Activated naive CD4-positive, alpha-beta T cell treated with anti-CD3 and anti-CD28 coated beads, Interleukin-2, amount 10 ng/mL, durations not matched to agents 7 days and 5 days (primary cell): ENCODE measurements at regions not wholly inside any gene's neighbourhood (a gene's known extent, or its start where the extent isn't known, plus 50 kb on each side); places are given as distances from the start of the nearest gene placed in this dataset.
"Not testable (repeated sequence)": the region's sequence is repeated elsewhere in the genome, so short reads cannot be mapped to it uniquely, and the experiment has no call there.

Source experiments
- CTCF ChIA-PET: fragments of 350-600 bp; sonication (Branson Sonifier 250); formaldehyde crosslinking; loops from one replicate; lab custom pipeline; 2021; ENCODE audit warnings: antibody characterized with exemption; lab: Charles Lee
- DNase-seq: peaks from one replicate; pipeline ENCODE4 v3.0.0-alpha.2; 2020
- H3K27ac Mint-ChIP-seq: one replicate; pipeline ENCODE4 v1.8.0; 2021; ENCODE audit warnings: mild to moderate bottlenecking, moderate library complexity, mixed read lengths
- H3K27me3 Mint-ChIP-seq: one replicate; pipeline ENCODE4 v1.8.0; 2021; ENCODE audit warnings: mild to moderate bottlenecking, mixed read lengths
- H3K36me3 Mint-ChIP-seq: one replicate; pipeline ENCODE4 v1.8.0; 2021; ENCODE audit warnings: mixed read lengths
- H3K4me1 Mint-ChIP-seq: one replicate; pipeline ENCODE4 v1.8.0; 2021; ENCODE audit warnings: mixed read lengths
- H3K4me3 Mint-ChIP-seq: one replicate; pipeline ENCODE4 v1.8.0; 2021; ENCODE audit warnings: mild to moderate bottlenecking, moderate library complexity, mixed read lengths
- H3K9me3 Mint-ChIP-seq: one replicate; pipeline ENCODE4 v1.8.0; 2021; ENCODE audit warnings: mixed read lengths

DNA sequence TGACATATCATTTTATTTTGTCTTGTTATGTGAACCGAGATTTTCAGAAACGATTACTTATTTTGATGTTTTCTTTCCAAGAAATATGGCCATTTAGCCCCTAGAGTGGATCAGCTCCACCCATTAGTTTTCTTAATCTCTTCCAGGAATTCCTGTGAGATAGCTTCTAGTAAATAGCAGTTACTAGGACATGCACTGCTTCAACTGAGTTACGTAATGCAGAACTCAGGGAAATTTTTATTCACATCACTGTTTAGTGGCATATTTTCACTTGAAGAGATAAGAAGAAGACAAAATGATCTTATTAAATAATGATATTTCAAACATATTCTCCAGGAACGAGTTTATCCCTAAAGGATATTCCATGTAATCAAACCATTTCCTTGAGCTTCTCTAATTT is 573.5 kb upstream of the CNTNAP5 start:
- no peaks in the 10 kb centered on the region for H3K4me1 Mint-ChIP-seq
- H3K36me3 Mint-ChIP-seq: no peaks in the 10 kb centered on the region
- H3K4me3 Mint-ChIP-seq: no peak overlapping the region
- H3K27ac Mint-ChIP-seq: no peak overlapping the region
- CTCF ChIA-PET: no interaction called here
- DNase-seq: no peak
- no peaks in the 10 kb centered on the region for H3K27me3 Mint-ChIP-seq
- H3K9me3 Mint-ChIP-seq: peaks cover 14% of the 10 kb centered on the region

DNA sequence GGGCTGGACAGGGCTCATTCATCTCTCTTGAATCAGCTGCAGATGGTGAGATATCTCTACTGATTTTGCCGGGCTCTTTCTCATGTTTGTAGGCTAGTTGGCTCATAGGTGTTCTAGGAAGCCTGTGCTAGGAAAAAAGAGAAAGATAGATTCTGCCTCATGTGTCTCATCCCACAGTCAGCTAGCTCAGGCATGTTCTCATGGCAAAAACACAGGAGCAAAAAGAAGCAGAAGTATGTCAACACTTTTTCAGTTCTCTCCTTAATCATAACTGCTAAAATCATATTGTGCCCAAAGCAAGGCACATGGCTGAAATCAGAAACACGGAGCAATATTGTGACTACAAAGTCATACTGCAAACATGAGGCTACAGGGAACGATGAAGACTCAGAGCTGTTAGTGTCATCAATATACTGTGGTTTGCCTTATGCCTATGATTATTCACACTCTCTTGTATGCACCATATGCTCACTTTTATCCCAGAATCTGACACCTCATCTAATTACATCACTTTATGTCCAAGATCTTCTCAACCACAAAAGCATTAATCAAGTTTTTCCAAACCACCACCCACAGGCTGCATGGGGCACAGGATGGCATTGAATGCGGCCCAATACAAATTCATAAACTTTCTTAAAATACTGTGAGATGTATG is 571.9 kb upstream of the CNTNAP5 start:
- H3K27me3 Mint-ChIP-seq: no peaks in the 10 kb centered on the region
- no peaks in the 10 kb centered on the region for H3K36me3 Mint-ChIP-seq
- H3K4me1 Mint-ChIP-seq: no peaks in the 10 kb centered on the region
- CTCF ChIA-PET: no interaction called here
- no peak overlapping the region for H3K27ac Mint-ChIP-seq
- DNase-seq: no peak
- H3K9me3 Mint-ChIP-seq: peaks cover 14% of the 10 kb centered on the region
- no peak overlapping the region for H3K4me3 Mint-ChIP-seq

DNA sequence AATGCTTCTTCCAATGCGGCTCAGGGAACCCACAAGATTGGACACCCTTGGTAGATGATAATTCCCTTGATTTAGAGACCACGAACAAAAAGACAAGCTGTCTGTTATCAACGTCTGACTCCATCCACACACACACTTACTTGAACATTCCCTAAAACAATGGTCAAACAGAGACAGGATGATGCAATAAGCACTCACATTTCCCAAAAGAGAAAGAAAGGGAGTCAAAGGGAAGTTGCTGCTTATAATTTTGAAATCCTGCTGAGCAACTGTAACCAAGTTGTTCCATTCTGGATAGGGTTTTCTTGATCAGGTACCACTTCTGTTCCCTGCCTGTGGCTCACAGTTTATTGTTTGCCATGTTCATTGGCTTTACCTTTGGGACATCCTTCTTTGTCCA is 571.3 kb upstream of the CNTNAP5 start:
- Mint-ChIP-seq H3K4me1 (no peaks in the 10 kb centered on the region), H3K36me3 (no peaks in the 10 kb centered on the region), H3K9me3 (peaks cover 14% of the 10 kb centered on the region), H3K27me3 (no peaks in the 10 kb centered on the region), H3K4me3 (no peak overlapping the region), H3K27ac (no peak overlapping the region)
- DNase-seq: no peak
- CTCF ChIA-PET: no interaction called here

DNA sequence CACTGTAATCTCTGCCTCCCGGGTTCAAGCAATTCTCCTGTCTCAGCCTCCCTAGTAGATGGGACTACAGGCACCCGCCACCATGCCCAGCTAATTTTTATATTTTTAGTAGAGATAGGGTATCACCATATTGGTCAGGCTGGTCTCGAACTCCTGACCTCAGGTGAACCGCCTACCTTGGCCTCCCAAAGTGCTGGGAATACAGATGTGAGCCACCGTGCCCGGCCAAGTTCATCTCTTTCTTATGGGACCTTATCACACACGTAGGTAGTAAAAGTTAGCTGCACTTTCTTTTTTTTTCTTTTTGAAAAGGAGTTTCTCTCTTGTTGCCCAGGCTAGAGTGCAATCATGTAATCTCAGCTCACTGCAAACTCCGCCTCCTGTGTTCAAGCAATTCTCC is 569.9 kb upstream of the CNTNAP5 start:
- H3K27me3 Mint-ChIP-seq, CTCF ChIA-PET, H3K36me3 Mint-ChIP-seq, DNase-seq, H3K4me3 Mint-ChIP-seq, H3K27ac Mint-ChIP-seq, H3K4me1 Mint-ChIP-seq: not testable (repeated sequence)
- peaks cover 14% of the 10 kb centered on the region for H3K9me3 Mint-ChIP-seq

DNA sequence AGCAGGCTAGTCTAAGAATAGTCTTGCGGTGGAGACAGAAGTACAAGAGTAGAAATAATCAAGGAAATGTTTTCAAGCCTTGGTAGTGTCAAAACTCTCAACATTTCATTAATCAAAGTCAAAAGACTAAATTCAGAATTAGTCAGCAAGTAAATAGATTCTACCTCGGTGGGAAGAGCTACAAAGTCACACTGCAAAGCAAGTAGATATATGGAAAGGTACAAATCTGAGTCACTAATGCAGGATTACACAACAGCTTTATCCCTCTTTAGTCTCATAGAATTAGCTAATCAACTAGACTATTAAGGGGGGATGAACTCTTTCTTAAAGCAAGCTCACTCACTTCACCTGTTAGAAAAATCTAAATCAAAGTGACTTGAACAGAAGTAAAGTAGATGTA is 568.7 kb upstream of the CNTNAP5 start:
- Mint-ChIP-seq H3K4me3 (no peak overlapping the region), H3K9me3 (peaks cover 14% of the 10 kb centered on the region), H3K36me3 (no peaks in the 10 kb centered on the region), H3K4me1 (no peaks in the 10 kb centered on the region), H3K27me3 (no peaks in the 10 kb centered on the region), H3K27ac (no peak overlapping the region)
- no peak for DNase-seq
- CTCF ChIA-PET: no interaction called here

DNA sequence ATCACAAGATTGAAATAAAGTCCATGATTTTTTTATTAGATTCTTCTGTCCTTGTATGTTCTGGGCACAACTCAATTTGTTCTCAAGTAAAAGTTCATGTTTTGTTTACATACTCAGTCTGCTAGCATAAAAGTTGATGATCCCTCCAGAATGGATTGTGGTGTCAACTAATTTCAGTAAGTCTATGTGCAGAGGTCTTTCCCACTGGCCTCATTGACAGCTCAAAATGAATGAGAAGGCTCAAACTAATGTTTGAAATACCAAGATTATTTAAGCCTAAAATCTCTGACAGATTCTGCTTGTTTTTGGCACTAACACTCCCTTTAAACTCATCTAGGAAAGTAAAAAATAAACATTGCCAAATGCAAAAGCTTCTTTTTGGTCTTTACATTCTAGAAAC is 561.2 kb upstream of the CNTNAP5 start:
- Mint-ChIP-seq H3K4me1 (no peaks in the 10 kb centered on the region), H3K27me3 (no peaks in the 10 kb centered on the region), H3K36me3 (no peaks in the 10 kb centered on the region), H3K9me3 (peaks cover 10% of the 10 kb centered on the region), H3K27ac (no peak overlapping the region), H3K4me3 (no peak overlapping the region)
- CTCF ChIA-PET: no interaction called here
- DNase-seq: no peak

DNA sequence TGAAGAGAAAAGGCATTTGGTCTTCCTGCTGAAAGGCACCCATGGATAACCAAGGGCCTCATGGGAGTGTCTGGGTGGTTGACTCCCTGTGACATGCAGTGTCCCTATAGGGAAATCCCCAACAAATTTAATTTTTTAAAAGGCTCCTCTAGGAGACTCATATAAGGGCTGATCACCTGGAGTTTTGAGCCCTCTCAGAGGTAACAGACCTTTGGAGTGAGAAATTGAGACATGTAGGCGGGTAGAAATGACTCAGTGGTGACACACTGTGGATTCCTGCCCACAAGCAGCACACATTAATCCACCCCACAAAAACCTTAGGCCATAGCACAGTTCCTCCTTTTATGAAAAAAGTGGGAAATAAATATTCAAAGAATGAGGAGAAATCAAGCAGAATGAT is 557.0 kb upstream of the CNTNAP5 start:
- Mint-ChIP-seq H3K27me3 (no peaks in the 10 kb centered on the region), H3K36me3 (no peaks in the 10 kb centered on the region), H3K9me3 (peaks cover 12% of the 10 kb centered on the region), H3K4me3 (no peak overlapping the region), H3K4me1 (no peaks in the 10 kb centered on the region), H3K27ac (no peak overlapping the region)
- CTCF ChIA-PET: no interaction called here
- no peak for DNase-seq

DNA sequence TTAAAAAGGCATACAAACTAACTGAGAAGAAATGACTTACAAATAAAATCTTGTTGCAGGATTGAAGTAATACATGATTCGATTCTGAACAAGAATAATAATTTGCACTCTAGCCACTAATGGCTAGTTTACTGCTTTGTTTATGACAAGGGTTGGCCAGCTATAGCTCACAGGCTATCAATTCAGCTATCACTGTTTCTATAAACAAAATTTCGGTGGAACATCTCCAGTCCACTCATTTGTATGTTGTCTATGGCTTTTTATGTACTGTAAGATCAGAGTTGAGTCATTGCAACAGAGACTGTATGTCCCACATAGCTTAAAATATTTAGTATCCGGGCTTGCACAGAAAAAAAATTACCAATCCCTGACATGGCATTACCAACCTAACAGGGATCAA is 543.7 kb upstream of the CNTNAP5 start:
- Mint-ChIP-seq H3K4me1 (no peaks in the 10 kb centered on the region), H3K27me3 (no peaks in the 10 kb centered on the region), H3K4me3 (no peak overlapping the region), H3K36me3 (no peaks in the 10 kb centered on the region), H3K9me3 (peaks cover 5% of the 10 kb centered on the region), H3K27ac (no peak overlapping the region)
- CTCF ChIA-PET: no interaction called here
- no peak for DNase-seq

DNA sequence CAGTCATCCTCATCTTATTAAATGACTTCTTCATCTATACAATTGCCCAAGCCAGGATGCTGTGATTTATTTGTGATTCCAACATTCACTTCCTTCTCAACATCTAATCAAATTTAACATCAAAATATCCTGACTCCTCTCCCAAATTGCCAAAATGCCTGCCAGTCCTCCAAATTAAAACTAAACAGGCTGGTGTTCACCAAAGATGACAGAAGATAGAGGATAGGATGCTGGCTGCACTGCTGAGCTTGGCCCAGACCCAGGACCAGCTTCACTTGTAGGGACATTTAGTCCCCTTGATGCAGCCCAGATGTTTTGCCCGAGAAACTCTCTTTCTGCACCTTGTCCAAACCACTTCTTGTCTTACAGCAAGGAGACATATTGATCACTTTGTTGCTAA is 540.0 kb upstream of the CNTNAP5 start:
- Mint-ChIP-seq H3K36me3 (no peaks in the 10 kb centered on the region), H3K4me3 (no peak overlapping the region), H3K27me3 (no peaks in the 10 kb centered on the region), H3K27ac (no peak overlapping the region), H3K9me3 (peaks cover 2% of the 10 kb centered on the region), H3K4me1 (no peaks in the 10 kb centered on the region)
- DNase-seq: no peak
- CTCF ChIA-PET: no interaction called here

DNA sequence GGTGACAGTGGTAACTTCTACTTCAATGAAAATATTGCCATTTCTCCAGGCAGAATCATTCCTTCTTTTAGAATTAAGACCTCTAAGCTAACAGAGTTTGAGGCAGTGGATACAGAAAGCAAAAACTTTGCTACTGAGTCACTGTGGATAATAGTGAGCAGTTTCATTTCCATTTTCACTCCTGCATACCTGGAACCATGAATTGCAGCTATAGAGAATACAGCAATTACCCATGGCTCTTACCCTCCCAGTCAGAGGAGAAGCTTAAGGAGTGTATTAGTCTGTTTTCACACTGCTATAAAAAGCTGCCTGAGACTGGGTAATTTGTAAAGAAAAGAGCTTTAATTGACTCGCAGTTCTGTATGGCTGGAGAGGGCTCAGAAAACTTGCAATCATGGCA is 531.4 kb upstream of the CNTNAP5 start:
- Mint-ChIP-seq H3K27ac (no peak overlapping the region), H3K36me3 (no peaks in the 10 kb centered on the region)
- no peak for DNase-seq

DNA sequence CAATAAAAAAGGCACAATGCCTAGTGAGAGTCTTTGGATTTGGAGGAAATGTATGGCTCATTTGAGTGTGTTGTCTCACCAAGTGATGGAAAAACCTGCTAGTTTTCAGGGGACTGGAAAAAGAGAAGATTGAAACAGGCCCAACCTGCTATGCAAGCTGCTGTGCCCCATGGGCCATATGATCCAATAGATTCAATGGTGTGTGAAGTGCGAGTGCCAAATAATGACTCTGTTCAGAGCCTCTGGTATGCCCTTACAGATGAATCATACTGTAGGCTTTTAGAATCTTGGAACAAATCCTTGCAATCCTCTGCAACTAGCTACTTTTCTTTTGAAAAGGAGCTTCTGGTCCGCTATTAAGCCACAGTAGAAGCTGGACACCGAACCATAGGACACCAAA is 529.8 kb upstream of the CNTNAP5 start:
- DNase-seq: no peak
- Mint-ChIP-seq H3K27ac (no peak overlapping the region), H3K4me3 (no peak overlapping the region), H3K36me3 (no peaks in the 10 kb centered on the region), H3K4me1 (no peaks in the 10 kb centered on the region), H3K27me3 (no peaks in the 10 kb centered on the region), H3K9me3 (peaks cover 22% of the 10 kb centered on the region)
- CTCF ChIA-PET: no interaction called here

More for the DNA sequence above, 531.4 kb upstream of the CNTNAP5 start:
- H3K4me1 Mint-ChIP-seq: no peaks in the 10 kb centered on the region
- H3K27me3 Mint-ChIP-seq: no peaks in the 10 kb centered on the region
- H3K9me3 Mint-ChIP-seq: peaks cover 18% of the 10 kb centered on the region
- no peak overlapping the region for H3K4me3 Mint-ChIP-seq
- CTCF ChIA-PET: no interaction called here

DNA sequence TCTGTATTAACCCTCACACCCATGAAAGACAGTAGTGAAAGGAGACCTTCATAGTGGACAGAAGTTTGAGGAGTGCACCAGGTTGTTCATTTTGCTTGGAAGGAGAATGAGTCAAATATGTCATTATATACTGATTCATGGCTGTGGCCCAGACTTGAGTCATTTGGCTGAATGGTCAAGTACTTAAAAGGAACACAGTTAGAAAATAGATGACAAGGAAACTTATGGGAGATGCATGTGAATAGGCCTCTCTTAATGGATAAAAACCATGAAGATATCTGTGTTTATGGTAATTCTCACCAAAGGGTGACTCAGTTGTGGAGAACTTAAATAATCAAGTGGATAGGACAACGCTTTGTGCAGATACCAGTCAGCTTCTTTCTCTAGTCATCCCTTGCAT is 524.7 kb upstream of the CNTNAP5 start:
- Mint-ChIP-seq H3K4me1 (no peaks in the 10 kb centered on the region), H3K9me3 (peaks cover 21% of the 10 kb centered on the region)
- CTCF ChIA-PET: no interaction called here

DNA sequence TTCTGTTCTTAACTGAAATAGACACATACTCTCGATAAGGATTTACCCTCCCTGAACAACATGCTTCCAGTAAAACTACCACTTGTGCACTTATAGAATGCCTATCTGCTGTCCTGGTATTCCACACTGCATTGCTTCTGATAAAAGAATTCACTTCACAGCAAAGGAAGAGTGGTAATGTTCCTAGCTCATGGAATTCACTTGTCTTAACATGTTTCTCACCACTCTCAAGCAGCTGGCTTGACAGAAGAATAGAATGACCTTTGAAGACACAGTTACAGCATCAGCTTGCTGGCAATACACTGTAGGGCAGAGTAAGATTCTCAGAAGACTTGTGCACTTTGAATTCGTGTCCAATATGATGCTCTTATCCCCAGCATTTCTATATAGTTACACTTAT is 524.1 kb upstream of the CNTNAP5 start:
- Mint-ChIP-seq H3K27me3 (no peaks in the 10 kb centered on the region), H3K4me3 (no peak overlapping the region)
- CTCF ChIA-PET: no interaction called here

More for the DNA sequence above, 524.7 kb upstream of the CNTNAP5 start:
- no peaks in the 10 kb centered on the region for H3K27me3 Mint-ChIP-seq
- no peak for DNase-seq
- no peak overlapping the region for H3K4me3 Mint-ChIP-seq
- H3K27ac Mint-ChIP-seq: no peak overlapping the region
- no peaks in the 10 kb centered on the region for H3K36me3 Mint-ChIP-seq

DNA sequence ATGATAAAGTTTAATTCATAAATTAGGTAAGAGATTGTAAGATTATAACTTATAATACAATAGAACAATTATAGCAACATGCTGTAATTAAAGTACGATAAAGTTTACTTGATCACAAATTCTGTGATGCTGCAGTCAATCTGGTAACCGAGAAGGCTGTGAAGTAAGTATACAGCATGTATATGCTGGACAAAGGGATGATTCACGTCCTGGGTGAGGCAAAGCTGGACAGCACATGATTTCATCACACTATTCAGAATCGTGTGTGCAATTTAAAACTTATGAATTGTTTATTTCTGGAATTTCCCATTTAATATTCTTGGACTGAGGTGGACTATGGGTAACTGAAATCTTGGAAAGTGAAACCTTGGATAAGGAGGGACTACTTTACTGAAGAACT is 522.2 kb upstream of the CNTNAP5 start:
- CTCF ChIA-PET: no interaction called here
- Mint-ChIP-seq H3K36me3 (no peaks in the 10 kb centered on the region), H3K27me3 (no peaks in the 10 kb centered on the region), H3K4me1 (no peaks in the 10 kb centered on the region), H3K27ac (no peak overlapping the region), H3K9me3 (peaks cover 11% of the 10 kb centered on the region), H3K4me3 (no peak overlapping the region)
- no peak for DNase-seq

More for the DNA sequence above, 524.1 kb upstream of the CNTNAP5 start:
- H3K36me3 Mint-ChIP-seq: no peaks in the 10 kb centered on the region
- no peak for DNase-seq
- H3K9me3 Mint-ChIP-seq: peaks cover 20% of the 10 kb centered on the region
- no peak overlapping the region for H3K27ac Mint-ChIP-seq
- no peaks in the 10 kb centered on the region for H3K4me1 Mint-ChIP-seq

DNA sequence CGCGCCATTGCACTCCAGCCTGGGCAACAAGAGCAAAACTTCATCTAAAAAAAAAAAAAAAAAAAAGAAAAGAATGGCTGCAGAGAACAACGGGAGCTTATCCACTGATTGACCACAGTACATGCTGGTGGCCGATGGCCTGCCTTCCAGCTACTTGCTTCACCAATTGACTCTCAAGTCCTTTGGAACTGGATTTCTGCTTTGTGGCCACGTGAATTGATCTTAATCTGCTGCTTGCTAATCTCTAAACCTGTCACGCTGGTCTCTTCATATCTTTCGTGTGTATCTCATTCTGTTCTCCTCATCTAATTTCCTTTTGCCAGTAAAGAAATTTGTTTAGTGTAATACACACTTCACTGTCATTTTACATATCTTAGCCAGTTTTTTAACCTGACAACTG is 512.5 kb upstream of the CNTNAP5 start:
- Mint-ChIP-seq H3K36me3 (no peaks in the 10 kb centered on the region), H3K9me3 (no peaks in the 10 kb centered on the region), H3K4me3 (no peak overlapping the region), H3K4me1 (no peaks in the 10 kb centered on the region), H3K27me3 (no peaks in the 10 kb centered on the region), H3K27ac (no peak overlapping the region)
- CTCF ChIA-PET: no interaction called here
- DNase-seq: no peak

DNA sequence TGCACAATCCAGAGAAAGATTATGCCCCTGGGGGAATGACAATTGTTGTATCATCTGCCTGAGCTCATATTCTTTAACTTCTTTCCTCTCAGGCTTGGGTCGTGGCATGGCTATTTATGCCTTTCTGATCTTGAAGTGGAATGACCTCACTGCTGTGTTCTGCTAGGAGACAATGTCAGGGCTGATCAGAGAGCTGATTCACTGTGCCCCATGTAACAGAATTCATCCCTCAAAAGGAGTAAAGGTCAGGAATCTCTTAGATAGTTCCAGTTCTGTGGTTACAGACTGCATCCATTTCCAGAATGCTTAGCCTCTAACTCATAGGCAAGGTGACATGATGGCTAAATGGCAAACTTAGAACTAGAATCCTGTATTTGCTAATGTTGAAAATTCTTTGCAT is 511.7 kb upstream of the CNTNAP5 start:
- DNase-seq: no peak
- H3K27ac Mint-ChIP-seq: no peak overlapping the region
- H3K4me3 Mint-ChIP-seq: no peak overlapping the region
- H3K9me3 Mint-ChIP-seq: no peaks in the 10 kb centered on the region
- CTCF ChIA-PET: no interaction called here
- H3K4me1 Mint-ChIP-seq: no peaks in the 10 kb centered on the region
- no peaks in the 10 kb centered on the region for H3K27me3 Mint-ChIP-seq
- no peaks in the 10 kb centered on the region for H3K36me3 Mint-ChIP-seq
